K562 (cell line): ENCODE measurements at regions not wholly inside any gene's neighbourhood (a gene's known extent, or its start where the extent isn't known, plus 50 kb on each side); places are given as distances from the start of the nearest gene placed in this dataset.

Experiments
- ATAC-seq: fragments of 200-7000 bp; cut with Tn5 transposase; 3 replicates; pipeline ENCODE4 v1.9.1; 2020; ENCODE audit warnings: moderate library complexity
- BruUV-seq: library from RNA; stranded (reverse); fragments of 400-500 nt; replicated peaks from 2 replicates; lab custom pipeline; 2021; lab: Mats Ljungman, UMichigan
- CTCF ChIA-PET: fragments of 300-600 bp; formaldehyde crosslinking; extraction: SDS; loops from one replicate; lab custom pipeline; 2021; ENCODE audit warnings: low intra/inter-chr PET ratio; lab: Yijun Ruan, JAX
- POLR2A ChIA-PET: fragments of 300-600, 350-650 bp; sonication (Branson Sonifier 250); formaldehyde crosslinking; extraction: SDS; loops from one replicate; lab custom pipeline; 2021; ENCODE audit warnings: antibody characterized with exemption, inconsistent platforms; lab: Yijun Ruan, JAX
- DNase-seq, 4 experiments: peaks; one replicate each; pipeline versions ENCODE4 v3.0.0 to v3.0.0-alpha.2; 2011 to 2018; ENCODE audit warnings: low spot score in 3 of 4, mixed read lengths in 3 of 4; ENCODE audit errors: extremely low read depth in 1 of 4
- FAIRE-seq: peaks from 2 replicates; lab custom pipeline; 2011; peaks lifted over from hg19 to GRCh38; lab: Jason Lieb, UNC
- H2AFZ ChIP-seq: 2 replicates; pipeline ENCODE4 v1.6.0; 2011; ENCODE audit warnings: low read depth, low read length, control low read depth, inconsistent platforms
- H3K27ac ChIP-seq: fragments of 200-600 bp; 3 replicates; pipeline ENCODE4 v1.8.0; 2011; ENCODE audit warnings: low read depth, mild to moderate bottlenecking, control low read depth, inconsistent platforms, low read length, moderate library complexity, mixed read lengths; ENCODE audit errors: extremely low read depth
- H3K27me3 ChIP-seq, 2 experiments: fragments of 300-600 bp in 1 of 2; 2 replicates in 1 of 2; 3 replicates in 1 of 2; pipeline versions ENCODE4 v1.6.0 to v1.8.0; 2011; ENCODE audit warnings: inconsistent platforms in 2 of 2, low read length in 2 of 2, mild to moderate bottlenecking in 1 of 2, mixed read lengths in 1 of 2, moderate library complexity in 1 of 2; ENCODE audit not compliant: control insufficient read depth in 2 of 2, insufficient read depth in 2 of 2
- H3K36me3 ChIP-seq: fragments of 300-600 bp; 3 replicates; pipeline ENCODE4 v1.8.0; 2011; ENCODE audit warnings: mild to moderate bottlenecking, low read length, inconsistent platforms; ENCODE audit not compliant: control insufficient read depth, insufficient read depth
- H3K4me1 ChIP-seq, 2 experiments: fragments of 200-600 bp in 1 of 2; replicated peaks in 1 of 2; 2 replicates in 1 of 2; 3 replicates in 1 of 2; pipeline versions ENCODE4 v1.5.1 to v1.8.0; 2011; ENCODE audit warnings: inconsistent platforms in 2 of 2, low read length in 2 of 2, mild to moderate bottlenecking in 1 of 2, mixed read lengths in 1 of 2, moderate library complexity in 1 of 2; ENCODE audit not compliant: control insufficient read depth in 2 of 2, insufficient read depth in 2 of 2
- H3K4me2 ChIP-seq: 2 replicates; pipeline ENCODE4 v1.6.1; 2011; ENCODE audit warnings: low read length, control low read depth, inconsistent platforms, mixed read lengths; ENCODE audit not compliant: insufficient read depth
- H3K4me3 ChIP-seq: fragments of 200-600 bp; sonication (generic), shearing (Covaris generic); 2 replicates; pipeline ENCODE4 v1.5.1; 2016; ENCODE audit warnings: control low read depth, inconsistent platforms
- H3K79me2 ChIP-seq: fragments of 200-600 bp; 3 replicates; pipeline ENCODE4 v1.8.0; 2011; ENCODE audit warnings: low read length, inconsistent platforms; ENCODE audit not compliant: control insufficient read depth, insufficient read depth
- H3K9ac ChIP-seq, 2 experiments: 2 replicates each; pipeline versions ENCODE4 v1.6.0 to v1.6.1; 2011; ENCODE audit warnings: low read depth in 2 of 2, low read length in 2 of 2, control low read depth in 1 of 2, inconsistent platforms in 1 of 2, mild to moderate bottlenecking in 1 of 2, mixed read lengths in 1 of 2; ENCODE audit not compliant: insufficient read depth in 1 of 2
- H3K9me1 ChIP-seq: one replicate; pipeline ENCODE4 v1.6.0; 2011; ENCODE audit warnings: inconsistent platforms, mild to moderate bottlenecking, low read length, moderate library complexity; ENCODE audit not compliant: control insufficient read depth, insufficient read depth
- H3K9me3 ChIP-seq: replicated peaks from 2 replicates; pipeline ENCODE4 v1.5.1; 2011; ENCODE audit warnings: low read depth, low read length, inconsistent platforms; ENCODE audit not compliant: control insufficient read depth, insufficient read depth
- H4K20me1 ChIP-seq: replicated peaks from 2 replicates; pipeline ENCODE4 v1.6.1; 2011; ENCODE audit warnings: low read length, inconsistent platforms, mixed read lengths; ENCODE audit not compliant: control insufficient read depth, insufficient read depth
- CHD1 ChIP-seq: fragments of 200-600 bp; sonication (generic); IDR thresholded peaks from one replicate; pipeline ENCODE4 v1.6.1; 2012; ENCODE audit warnings: mild to moderate bottlenecking, moderate library complexity, low read length, inconsistent platforms
- EZH2 ChIP-seq: IDR thresholded peaks from 2 replicates; pipeline ENCODE4 v1.6.1; 2012; ENCODE audit warnings: low read depth, mild to moderate bottlenecking, inconsistent platforms, low read length, borderline replicate concordance
- FOXO4 ChIP-seq: fragments of 450-650 bp; formaldehyde crosslinking; IDR thresholded peaks from 2 replicates; pipeline ENCODE4 v1.4.0; 2020; ENCODE audit warnings: mild to moderate bottlenecking, moderate library complexity
- NCOA4 ChIP-seq: fragments of 450-650 bp; IDR thresholded peaks from 2 replicates; pipeline ENCODE4 v1.6.1; 2018; ENCODE audit warnings: mild to moderate bottlenecking; ENCODE audit not compliant: partially characterized antibody
- NR2F6 ChIP-seq: fragments of 450-650 bp; formaldehyde crosslinking; IDR thresholded peaks from 2 replicates; pipeline ENCODE4 v1.4.0; 2020; ENCODE audit warnings: mild to moderate bottlenecking
- SMAD4 ChIP-seq: fragments of 250-450 bp; sonication (Bioruptor Pico); conservative IDR thresholded peaks from 2 replicates; pipeline ENCODE4 v1.8.0; 2021; ENCODE audit warnings: inconsistent platforms, mild to moderate bottlenecking, moderate library complexity
- SUPT5H ChIP-seq: fragments of 450-650 bp; IDR thresholded peaks from 2 replicates; pipeline ENCODE4 v1.6.1; 2016
- THRB ChIP-seq: fragments of 450-650 bp; formaldehyde crosslinking; conservative IDR thresholded peaks from 2 replicates; pipeline ENCODE4 v1.4.0; 2022; ENCODE audit warnings: mild to moderate bottlenecking, missing genetic modification characterization
- ZNF512 ChIP-seq: IDR thresholded peaks from 2 replicates; pipeline ENCODE4 v1.6.1; 2016; ENCODE audit warnings: missing genetic modification characterization, missing compliant biosample characterization
- ZNF609 ChIP-seq: sonication (generic); formaldehyde crosslinking; IDR thresholded peaks from 2 replicates; pipeline ENCODE4 v1.8.1; 2023; ENCODE audit warnings: missing genetic modification reagents, mild to moderate bottlenecking, borderline replicate concordance
- ZNF639 ChIP-seq, 2 experiments: fragments of 200-800 bp in 1 of 2; sonication (Bioruptor generic) in 1 of 2; sonication (generic) in 1 of 2; formaldehyde crosslinking in 1 of 2; IDR thresholded peaks in 1 of 2; conservative IDR thresholded peaks in 1 of 2; 2 replicates each; pipeline versions ENCODE4 v1.5.0 to v1.6.1; 2016 to 2020; ENCODE audit warnings: missing compliant biosample characterization in 1 of 2, missing genetic modification characterization in 1 of 2, missing genetic modification reagents in 1 of 2
- WGBS: fragments of 100-300 bp; shearing (Covaris generic); methylation state at CpG from one replicate; pipeline ENCODE4 v1.1.6; 2016; ENCODE audit warnings: low coverage, mixed read lengths; ENCODE audit not compliant: insufficient coverage; ENCODE audit errors: missing lambda C conversion rate; 5-methylcytosine and 5-hydroxymethylcytosine counted together
- in situ Hi-C: fragments of 300-500 bp; cut with MboI; formaldehyde crosslinking; loops from 4 replicates; pipeline ENCODE4 v1.15.0; 2018; ENCODE audit warnings: inconsistent platforms, mixed read lengths
- intact Hi-C: fragments of 100-400 bp; cut with micrococcal nuclease; formaldehyde crosslinking; loops from 2 replicates; pipeline ENCODE4 v1.14.2; 2022

- DNase-seq (no peak), FAIRE-seq (no peak), ATAC-seq (no peak)
- in situ Hi-C loops (no loop called here), intact Hi-C loops (no loop called here)
- no peak overlapping the region for H3K9ac ChIP-seq
- 2% methylated on average over 12 of the region's 12 CpGs for WGBS
- H3K36me3 ChIP-seq = no peaks in the 10 kb centered on the region
- no peak overlapping the region for H3K27ac ChIP-seq
- POLR2A ChIA-PET = interaction anchor here (1.2 to 2.1 kb wide), 2 partner anchors 9 to 29 kb away, joined by 3 to 6 read pairs; no protein-coding TSS in a partner anchor
- BruUV-seq = no TSS peak
- H3K9me1 ChIP-seq = no peaks in the 10 kb centered on the region
- H2AFZ ChIP-seq = no peak overlapping the region
- H3K27me3 ChIP-seq = peaks cover 10 to 31% of the 10 kb centered on the region in 2 experiments
- H3K4me2 ChIP-seq = no peak overlapping the region
- CTCF ChIA-PET = no interaction called here
- H3K79me2 ChIP-seq = no peaks in the 10 kb centered on the region
- H3K4me3 ChIP-seq = no peak overlapping the region
- no peaks in the 10 kb centered on the region; the same call in 1 of the 2 replicates for H3K9me3 ChIP-seq
- H3K4me1 ChIP-seq = no peaks in the 10 kb centered on the region
- H4K20me1 ChIP-seq = 0 out of 2 replicates have a peak, but pooled peaks cover 3% of the 10 kb centered on the region
- no peak for TF ChIP-seq CHD1
- no peak for TF ChIP-seq NCOA4
- no peak for TF ChIP-seq SUPT5H
- TF ChIP-seq NR2F6 = no peak
- no peak for TF ChIP-seq THRB (CRISPR knock-in tag)
- no peak for TF ChIP-seq EZH2
- TF ChIP-seq ZNF609 (CRISPR knock-in tag) = no peak
- no peak for TF ChIP-seq ZNF639 (CRISPR knock-in tag; conservative IDR thresholded peaks at IDR 0.05 in 1 of 2, IDR thresholded peaks at IDR 0.05 in 1 of 2)
- TF ChIP-seq SMAD4 (CRISPR knock-in tag) = no peak
- no peak for TF ChIP-seq ZNF512 (tag)
- TF ChIP-seq FOXO4 (CRISPR knock-in tag) = no peak
Observed at GRCh38 chr6:169867751-169868191, 116.3 kb downstream of the ERMARD start.
